ENCODE measurements at regions not wholly inside any gene's neighbourhood (a gene's known extent, or its start where the extent isn't known, plus 50 kb on each side); places are given as distances from the start of the nearest gene placed in this dataset.
"Not testable (repeated sequence)": the region's sequence is repeated elsewhere in the genome, so short reads cannot be mapped to it uniquely, and the experiment has no call there.

DNA sequence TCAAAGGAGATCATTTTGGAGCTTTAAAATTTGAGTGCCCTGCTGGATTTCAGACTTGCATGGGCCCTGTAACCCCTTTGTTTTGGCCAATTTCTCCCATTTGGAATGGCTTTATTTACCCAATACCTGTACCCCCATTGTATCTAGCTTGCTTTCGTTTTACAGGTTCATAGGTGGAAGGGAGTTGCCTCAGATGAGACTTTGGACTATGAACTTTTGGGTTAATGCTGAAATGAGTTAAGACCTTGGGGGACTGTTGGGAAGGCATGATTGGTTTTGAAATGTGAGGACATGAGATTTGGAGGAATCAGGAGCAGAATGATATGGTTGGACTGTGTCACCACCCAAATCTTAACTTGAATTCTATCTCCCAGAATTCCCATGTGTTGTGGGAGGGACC is 250.6 kb downstream of the MFSD1 start:
- not testable (repeated sequence) for DNase-seq

DNA sequence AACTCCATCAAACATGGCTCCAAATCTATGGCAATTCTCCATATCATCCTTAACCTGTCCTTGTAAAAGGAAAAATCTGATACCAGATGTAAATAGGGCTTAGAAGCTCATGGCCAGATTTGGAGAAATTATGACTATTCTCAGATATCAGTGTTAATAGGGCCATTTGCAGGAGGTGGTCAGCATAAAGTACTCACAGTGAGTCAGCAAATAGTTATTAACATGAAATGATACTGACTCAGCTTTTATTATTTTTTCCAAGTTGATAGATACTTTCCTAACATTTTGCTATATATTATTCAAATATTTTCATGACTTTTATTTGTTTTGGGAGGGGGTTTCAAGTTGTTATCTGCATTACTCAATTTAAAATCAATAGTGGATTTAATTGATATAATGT is 255.8 kb downstream of the MFSD1 start:
- DNase-seq, result no peak

DNA sequence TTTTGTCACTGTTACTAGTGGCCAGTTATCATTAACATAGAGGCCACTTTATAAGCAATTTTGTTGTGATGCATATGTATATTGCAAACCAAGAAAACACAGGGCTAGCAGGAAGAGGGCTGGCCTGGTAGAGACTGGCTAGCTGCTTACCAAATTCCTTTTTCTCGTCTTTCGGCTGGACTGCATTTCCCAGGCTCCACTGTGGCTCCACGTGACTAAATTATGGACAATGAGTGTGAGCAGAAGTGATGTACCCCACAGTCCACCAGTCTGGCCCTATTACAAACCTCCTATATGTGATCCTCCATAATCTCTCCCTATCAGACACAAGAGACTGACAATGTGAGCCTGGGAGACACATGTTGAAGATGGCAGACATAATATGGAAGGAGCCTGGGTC is 257.0 kb downstream of the MFSD1 start:
- no peak for DNase-seq

- no peak for DNase-seq
Observed at GRCh38 chr3:159059395-159059794, 257.5 kb downstream of the MFSD1 start.

DNA sequence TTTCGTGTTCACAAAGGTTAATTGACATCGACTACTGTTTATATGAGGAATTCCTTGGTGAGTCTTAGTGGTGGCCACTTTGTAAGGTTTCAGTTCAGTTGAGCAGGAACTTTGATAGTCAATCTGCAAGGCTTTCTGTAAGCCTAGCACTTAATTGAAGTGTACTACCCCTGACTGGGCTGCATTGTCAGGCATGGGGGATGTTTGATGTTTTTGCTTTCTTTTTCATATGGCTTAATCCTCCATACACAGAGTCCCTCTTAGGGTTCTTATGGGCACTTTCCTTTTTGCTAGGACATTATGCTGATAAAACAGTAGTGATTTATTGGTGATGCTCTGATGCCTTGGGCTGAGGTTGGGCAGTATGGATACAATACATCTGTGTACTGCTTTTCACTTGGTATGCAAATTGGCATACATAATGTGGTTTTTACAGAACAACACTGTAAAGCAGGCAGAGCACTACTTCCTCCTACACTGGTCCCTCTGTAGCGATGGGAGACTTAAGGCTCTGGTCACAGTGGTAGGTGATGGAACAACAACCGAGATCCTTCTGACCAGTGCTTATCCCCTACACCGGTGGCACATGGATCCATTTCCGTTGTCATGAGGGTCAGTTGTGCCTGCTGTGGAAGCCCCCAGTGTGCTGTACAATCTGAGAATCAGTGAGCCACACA is 261.0 kb downstream of the MFSD1 start:
- no peak for DNase-seq

DNA sequence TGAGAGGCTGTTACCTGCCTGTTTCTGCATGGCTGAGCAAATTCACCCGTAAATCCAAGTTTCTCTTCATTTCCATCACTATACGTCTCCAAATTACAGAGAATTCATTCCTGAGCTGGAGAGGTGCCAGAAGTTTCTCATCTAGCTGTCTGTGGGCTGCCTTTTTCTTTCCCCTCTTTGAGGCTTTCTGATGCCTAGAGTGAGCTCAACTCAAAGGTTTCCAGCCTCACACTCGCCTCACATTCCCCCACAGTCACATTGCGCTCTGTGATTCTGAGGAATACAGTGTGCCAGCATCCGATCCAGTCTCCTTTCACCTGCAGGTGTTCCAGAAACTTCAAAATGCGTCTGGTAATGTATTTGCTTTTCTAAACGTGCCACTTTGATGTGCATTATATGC is 267.2 kb downstream of the MFSD1 start, which contains the start of gene IQCJ:
Gene IQCJ (plus strand): TSS at position 229 of the 400 bp plus-strand sequence.
- DNase-seq, result no peak

DNA sequence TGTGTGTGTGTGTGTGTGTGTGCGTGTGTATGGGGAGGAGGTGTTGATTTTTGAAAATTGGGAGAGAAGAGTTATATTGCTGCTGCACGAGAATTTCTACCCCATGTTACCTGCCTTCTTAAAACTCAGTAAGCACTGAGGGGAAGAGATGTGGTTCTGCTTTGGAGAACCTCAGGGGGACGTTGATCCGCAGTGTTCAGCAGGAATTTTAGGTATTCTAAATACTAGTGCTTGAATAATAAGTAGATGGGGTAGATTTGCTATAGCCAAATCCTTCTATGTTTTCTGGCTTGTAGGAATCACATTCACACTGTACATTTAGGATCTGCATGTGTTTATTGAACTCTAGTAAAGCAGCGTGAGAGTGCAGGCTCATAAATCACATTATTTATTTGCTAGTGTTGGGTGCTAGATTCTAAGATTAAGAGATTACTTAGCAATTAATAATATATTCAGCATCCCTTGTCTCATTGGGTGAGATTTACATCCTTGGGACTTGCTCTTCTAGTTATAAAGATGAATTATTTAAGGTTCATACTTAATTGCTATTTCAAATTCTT is 268.1 kb downstream of the MFSD1 start:
- DNase-seq, result no peak

DNA sequence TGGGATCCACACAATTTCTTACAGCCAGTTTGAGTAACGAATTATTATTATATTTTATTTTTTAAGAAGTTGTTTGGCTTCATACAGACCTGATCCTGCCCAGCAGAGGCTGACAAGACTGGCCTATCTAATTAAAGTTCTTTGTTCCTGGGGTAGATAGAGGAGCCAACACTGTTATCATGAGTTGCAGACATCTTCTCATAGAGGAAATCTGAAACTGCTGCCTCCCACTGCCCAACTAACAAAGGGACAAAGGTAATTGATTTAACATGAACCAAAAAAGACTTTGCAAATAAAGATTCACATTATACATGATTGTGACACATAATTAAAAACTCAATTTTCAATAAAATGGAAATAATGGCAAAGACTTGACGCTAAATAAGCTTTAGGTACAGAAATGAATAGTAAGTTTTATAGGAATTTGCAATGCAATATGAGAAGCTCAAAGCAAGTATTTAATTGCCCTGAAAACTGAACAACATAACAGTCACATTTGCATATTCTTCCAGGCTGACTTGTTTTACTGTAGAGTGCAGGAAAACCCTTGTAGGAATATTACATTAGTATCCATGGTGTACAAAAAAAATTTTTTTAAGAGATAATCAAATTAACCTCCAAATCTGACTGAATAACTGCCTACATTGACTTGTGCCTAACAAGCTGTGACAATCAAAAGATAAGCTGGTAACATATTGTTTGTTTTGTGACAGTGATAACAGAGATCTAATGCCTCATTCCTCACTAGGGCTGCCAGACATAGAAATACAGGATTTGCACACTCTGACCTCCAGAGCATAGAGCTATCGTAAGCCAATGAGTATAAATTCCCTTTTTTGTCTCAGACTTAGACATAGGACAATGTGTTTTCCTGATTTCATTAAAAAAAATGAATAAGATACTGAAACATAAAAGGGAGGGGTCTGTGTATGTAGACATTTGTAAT is 273.2 kb downstream of the MFSD1 start:
- no peak for DNase-seq

- DNase-seq, result no peak
Observed at GRCh38 chr3:159077860-159078259, 276.0 kb downstream of the MFSD1 start.

DNA sequence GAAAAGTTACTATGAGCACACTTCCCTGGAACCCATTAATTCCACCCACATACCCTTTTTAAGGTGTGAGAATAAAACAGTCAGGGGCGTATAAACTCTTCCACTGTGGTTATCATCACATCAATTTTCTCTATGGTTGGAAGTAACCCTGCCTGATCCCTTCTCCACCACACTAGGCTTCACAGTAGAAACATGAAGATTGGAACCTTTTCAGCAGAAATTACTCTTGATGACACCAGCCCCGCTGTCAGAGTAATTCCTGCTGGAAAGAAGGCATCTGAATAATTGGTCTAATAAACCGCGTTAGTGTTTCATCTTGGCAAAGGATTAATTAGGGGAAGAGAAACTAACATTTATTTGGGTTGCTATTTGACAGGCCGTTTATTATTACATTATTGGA is 278.4 kb downstream of the MFSD1 start:
- no peak for DNase-seq

- DNase-seq, result no peak
Observed at GRCh38 chr3:159080821-159081220, 279.0 kb downstream of the MFSD1 start.

DNA sequence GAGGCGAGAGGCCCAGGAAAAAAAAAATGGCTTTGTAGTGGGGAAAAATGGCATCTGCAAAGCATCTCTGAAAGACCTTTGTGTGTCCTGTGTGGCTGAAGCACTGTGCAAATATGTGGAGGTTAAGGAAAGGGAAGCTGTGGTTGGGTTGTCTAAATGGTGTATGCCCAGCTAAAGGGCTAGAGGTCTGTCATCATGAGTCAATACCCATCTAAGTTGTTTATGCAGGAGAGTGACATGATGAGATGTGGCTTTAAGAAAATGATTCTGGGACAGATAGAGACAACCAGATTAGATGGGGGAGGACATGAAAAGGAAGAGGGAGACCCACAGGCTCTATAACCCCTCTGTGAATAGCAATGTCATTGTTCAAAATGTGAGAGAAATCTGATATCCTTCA is 280.7 kb downstream of the MFSD1 start:
- DNase-seq, result no peak

DNA sequence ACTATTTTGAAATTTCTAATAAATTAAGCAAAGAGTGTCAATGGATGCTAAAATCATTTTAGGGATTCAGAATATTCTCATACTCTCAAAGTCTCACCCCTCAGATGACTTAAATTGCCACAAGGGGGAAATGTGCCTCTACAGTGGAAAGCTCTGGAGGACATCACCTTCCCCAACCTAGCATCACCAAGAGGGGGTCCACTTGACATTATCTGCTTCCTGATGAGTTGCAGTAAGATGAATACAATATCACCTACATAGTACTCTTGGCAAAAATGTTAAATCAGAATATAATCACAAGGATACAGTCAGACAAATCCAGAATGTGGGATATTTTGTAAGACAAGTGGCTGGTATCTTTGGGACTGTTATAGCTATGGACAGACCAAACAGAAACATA is 290.1 kb downstream of the MFSD1 start:
- no peak for DNase-seq

GRCh38 chr3:159102001-159102400 is 300.1 kb downstream of the MFSD1 start:
- no peak for DNase-seq

GRCh38 chr3:159112724-159113123 is 310.9 kb downstream of the MFSD1 start:
- DNase-seq, result no peak

DNA sequence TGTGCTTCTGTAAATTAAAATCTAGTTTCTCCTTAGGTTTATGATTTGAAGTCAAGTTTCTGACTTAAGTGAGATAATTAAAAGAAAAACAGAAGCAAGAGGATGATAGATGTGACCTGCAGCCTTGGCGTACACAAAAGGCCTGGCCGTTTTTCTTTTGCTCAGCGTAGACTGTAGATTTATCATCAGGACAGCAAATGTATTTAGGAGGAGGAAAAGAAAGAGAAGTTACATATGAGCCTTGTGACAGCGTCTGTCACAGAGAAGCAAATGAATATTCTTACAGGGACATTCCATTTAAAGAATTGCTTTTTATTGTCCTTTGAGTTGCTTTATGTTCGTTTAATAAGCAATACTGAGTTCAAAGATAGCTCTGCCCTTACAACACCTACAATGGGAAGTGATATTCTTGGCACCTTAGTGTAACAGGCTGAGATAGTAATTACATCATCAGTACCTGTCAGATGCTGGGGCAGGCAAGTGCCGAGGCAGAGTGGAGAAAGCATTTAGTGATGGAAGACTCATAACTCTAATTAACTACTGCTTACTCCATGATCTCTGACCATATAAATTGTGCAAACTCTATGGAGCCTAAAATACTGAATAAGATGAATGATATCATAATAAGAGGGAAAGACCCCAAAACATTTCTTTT is 311.5 kb downstream of the MFSD1 start:
- no peak for DNase-seq

- DNase-seq, result no peak
Observed at GRCh38 chr3:159114582-159114981, 312.7 kb downstream of the MFSD1 start.

GRCh38 chr3:159123877-159124276 is 322.0 kb downstream of the MFSD1 start:
- DNase-seq, result no peak

DNA sequence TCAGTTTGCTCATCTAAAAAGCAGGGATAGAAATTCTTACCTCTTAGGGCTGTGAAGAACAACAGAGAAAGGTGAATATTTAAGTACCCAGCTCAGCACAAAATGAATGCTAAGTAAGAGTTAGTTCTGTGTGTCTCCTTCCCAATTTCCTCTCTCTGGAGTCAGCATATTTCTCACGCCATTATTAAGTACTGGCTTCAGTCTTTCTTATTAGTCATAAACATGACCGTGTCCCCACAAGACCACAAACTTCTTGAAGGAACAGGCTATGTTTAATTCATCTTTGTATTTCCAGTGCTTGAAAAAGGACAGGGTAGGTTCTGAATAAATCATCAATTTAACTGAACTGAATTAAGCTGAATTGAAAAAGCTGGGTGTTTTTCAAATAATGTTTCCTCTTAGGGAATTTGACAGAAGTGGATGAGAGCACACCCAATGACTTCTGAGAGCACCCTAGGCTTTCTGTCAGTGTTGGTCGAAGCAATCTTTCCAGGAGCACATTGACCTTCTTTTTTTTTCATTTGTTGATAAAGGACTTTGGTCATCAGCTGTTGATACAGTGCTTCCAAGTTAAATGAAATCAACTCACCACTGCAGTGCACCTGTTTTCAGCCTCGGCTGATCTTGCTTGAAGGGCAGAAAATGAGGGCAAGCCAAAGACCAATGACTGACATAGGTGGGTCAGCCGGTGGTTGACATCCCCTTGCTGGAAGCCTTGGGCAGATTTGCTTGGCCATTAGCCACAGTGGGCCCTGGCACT is 324.6 kb downstream of the MFSD1 start:
- DNase-seq, result no peak

GRCh38 chr3:159127021-159127392 is 325.2 kb downstream of the MFSD1 start:
- no peak for DNase-seq

GRCh38 chr3:159128628-159129027 is 326.8 kb downstream of the MFSD1 start:
- no peak for DNase-seq

GRCh38 chr3:159130108-159130507 is 328.3 kb downstream of the MFSD1 start:
- DNase-seq, result no peak

GRCh38 chr3:159131376-159131775 is 329.5 kb downstream of the MFSD1 start:
- DNase-seq, result no peak

Data from CD4-positive, alpha-beta T cell treated with Interleukin-10 for 1 hour (primary cell).